Astrocyte (in vitro differentiated cells and primary cell): ENCODE measurements at regions not wholly inside any gene's neighbourhood (a gene's known extent, or its start where the extent isn't known, plus 50 kb on each side); places are given as distances from the start of the nearest gene placed in this dataset.

Source experiments
- EZH2 ChIP-seq: IDR thresholded peaks from 2 replicates; pipeline ENCODE4 v1.6.1; 2012; ENCODE audit warnings: mild to moderate bottlenecking, low read length, inconsistent platforms; ENCODE audit not compliant: insufficient read depth
- TF ChIP-seq, protein P1 (sequence below): IDR thresholded peaks from 2 replicates; pipeline ENCODE4 v1.5.1; 2011; ENCODE audit warnings: low read depth, mild to moderate bottlenecking, inconsistent platforms, low read length, moderate library complexity; ENCODE audit not compliant: insufficient read depth

- TF ChIP-seq, protein P1, sequence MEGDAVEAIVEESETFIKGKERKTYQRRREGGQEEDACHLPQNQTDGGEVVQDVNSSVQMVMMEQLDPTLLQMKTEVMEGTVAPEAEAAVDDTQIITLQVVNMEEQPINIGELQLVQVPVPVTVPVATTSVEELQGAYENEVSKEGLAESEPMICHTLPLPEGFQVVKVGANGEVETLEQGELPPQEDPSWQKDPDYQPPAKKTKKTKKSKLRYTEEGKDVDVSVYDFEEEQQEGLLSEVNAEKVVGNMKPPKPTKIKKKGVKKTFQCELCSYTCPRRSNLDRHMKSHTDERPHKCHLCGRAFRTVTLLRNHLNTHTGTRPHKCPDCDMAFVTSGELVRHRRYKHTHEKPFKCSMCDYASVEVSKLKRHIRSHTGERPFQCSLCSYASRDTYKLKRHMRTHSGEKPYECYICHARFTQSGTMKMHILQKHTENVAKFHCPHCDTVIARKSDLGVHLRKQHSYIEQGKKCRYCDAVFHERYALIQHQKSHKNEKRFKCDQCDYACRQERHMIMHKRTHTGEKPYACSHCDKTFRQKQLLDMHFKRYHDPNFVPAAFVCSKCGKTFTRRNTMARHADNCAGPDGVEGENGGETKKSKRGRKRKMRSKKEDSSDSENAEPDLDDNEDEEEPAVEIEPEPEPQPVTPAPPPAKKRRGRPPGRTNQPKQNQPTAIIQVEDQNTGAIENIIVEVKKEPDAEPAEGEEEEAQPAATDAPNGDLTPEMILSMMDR, result no peak
- no peak for TF ChIP-seq EZH2
Observed at GRCh38 chr6:90849686-90850085, 262.8 kb upstream of the MAP3K7 start.
